ENCODE measurements at regions not wholly inside any gene's neighbourhood (a gene's known extent, or its start where the extent isn't known, plus 50 kb on each side); places are given as distances from the start of the nearest gene placed in this dataset.

- TF ChIP-seq GATA2 (IDR thresholded peaks at IDR 0.05; ENCODE audit: low read depth, low read length) (no peak), GATA3 (IDR thresholded peaks at IDR 0.05; ENCODE audit: low read depth, low read length) (no peak)
Measured at GRCh38 chr4:38368613-38369012, 295.4 kb upstream of the KLF3 start.

DNA sequence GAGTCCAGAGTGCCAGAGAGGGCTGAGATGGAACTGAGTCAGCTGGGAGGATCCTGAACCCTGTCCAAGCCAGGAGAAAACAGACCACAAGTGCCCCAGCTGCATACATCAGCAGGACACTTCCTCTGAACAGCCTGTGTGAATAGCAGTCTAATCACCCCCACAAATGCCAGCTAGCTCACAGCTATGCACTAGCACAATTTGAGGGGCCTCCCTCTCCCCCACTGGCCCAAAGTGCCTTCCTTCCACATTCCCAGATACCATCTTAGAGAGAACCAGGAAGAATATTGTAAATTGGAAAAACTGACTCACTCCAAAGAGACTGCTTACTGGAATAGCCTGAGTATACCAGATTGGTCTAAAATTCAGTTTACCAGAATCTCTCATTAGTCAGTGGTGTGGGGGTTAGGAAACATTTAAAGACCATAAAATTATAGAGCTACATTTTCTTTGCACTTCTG is 292.6 kb upstream of the KLF3 start:
- TF ChIP-seq GATA3 (IDR thresholded peaks at IDR 0.05; ENCODE audit: low read depth, low read length) (no peak), GATA2 (IDR thresholded peaks at IDR 0.05; ENCODE audit: low read depth, low read length) (no peak)

DNA sequence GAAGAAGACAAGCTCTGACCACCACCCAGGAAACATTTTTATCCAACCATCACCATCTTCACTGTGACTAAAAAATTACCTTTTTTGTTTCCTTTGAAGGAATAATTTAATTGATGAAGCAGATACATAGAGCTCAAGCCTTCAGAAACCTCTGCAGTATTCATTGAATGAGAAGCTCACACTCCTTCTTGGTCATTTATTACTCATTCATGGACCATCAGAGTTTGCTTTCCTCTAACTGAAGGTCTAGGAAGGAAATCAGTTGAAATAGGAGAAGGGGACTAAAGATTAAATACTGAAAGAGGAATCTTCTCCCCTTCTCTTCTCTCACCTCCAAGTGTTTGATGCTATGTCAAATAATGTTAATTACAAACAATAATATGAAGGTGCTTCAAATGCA is 290.6 kb upstream of the KLF3 start:
- no peak for TF ChIP-seq GATA3 (IDR thresholded peaks at IDR 0.05; ENCODE audit: low read depth, low read length)
- no peak for TF ChIP-seq GATA2 (IDR thresholded peaks at IDR 0.05; ENCODE audit: low read depth, low read length)

- TF ChIP-seq GATA3 (IDR thresholded peaks at IDR 0.05; ENCODE audit: low read depth, low read length) (no peak), GATA2 (IDR thresholded peaks at IDR 0.05; ENCODE audit: low read depth, low read length) (no peak)
Measured at GRCh38 chr4:38377195-38377594, 286.8 kb upstream of the KLF3 start.

DNA sequence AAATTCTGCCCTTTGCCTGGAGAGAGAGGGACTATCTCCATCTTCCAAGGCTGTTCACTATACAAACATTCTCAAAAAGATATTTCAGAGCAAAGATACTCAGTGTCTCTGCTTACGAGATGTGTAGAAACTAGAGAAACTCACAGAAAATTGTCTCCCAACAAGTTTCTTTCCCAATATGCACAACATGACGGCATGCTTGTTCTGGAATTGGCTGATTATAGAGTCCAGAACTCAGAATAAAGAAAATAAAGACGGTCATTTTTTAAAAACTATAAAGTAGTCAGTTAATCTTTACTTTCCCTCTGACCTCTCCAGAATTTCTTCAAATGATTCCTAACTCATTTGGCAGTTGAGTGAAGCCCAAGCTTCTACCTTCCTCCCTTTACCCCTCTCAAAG is 285.5 kb upstream of the KLF3 start:
- no peak for TF ChIP-seq GATA2 (IDR thresholded peaks at IDR 0.05; ENCODE audit: low read depth, low read length)
- TF ChIP-seq GATA3 (IDR thresholded peaks at IDR 0.05; ENCODE audit: low read depth, low read length) = no peak

DNA sequence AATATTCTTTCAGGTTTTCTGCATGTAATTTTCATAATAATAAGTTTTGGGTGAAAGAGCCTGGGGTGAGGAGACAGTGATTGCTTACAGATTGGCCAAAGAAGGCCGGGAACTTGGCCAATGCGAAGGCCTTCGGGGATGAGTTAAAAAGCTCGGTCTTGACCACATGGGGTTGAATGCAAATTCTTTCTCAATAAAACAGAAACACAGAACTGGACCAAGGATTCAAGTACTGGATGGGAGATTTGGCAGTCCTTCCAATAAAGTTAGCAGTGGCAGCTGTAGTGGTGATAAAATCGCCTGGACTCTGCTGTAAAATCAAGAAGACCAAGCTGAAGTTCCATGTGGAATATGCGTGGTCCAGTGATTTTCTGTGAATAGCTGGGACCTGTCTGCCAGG is 282.2 kb upstream of the KLF3 start:
- TF ChIP-seq GATA3 (IDR thresholded peaks at IDR 0.05; ENCODE audit: low read depth, low read length) = no peak
- TF ChIP-seq GATA2 (IDR thresholded peaks at IDR 0.05; ENCODE audit: low read depth, low read length) = peak; percentile 64; the same call in 1 of the 2 replicates

DNA sequence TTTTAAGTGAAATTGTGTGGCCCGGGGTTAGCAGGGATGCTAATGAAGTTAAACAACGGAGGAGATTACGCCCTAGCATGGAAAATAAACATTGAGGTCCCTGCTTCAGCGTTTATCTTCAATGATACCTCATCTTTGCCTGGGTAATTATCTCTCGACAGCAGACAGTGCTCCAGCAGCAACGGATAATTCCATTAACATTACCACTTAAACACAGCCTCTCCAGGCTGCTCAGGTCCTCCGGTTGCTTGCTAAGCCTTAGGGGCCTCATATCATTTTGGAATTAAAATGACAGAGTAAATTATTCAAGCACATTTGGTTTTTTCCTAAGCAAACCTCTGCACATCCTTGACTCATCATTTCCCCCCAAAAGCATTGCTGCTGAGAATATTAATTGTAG is 281.5 kb upstream of the KLF3 start:
- TF ChIP-seq GATA3 (IDR thresholded peaks at IDR 0.05; ENCODE audit: low read depth, low read length) (peak; percentile 55; the same call in 1 of the 2 replicates), GATA2 (IDR thresholded peaks at IDR 0.05; ENCODE audit: low read depth, low read length) (peak; percentile 93)

- no peak for TF ChIP-seq GATA3 (IDR thresholded peaks at IDR 0.05; ENCODE audit: low read depth, low read length)
- no peak for TF ChIP-seq GATA2 (IDR thresholded peaks at IDR 0.05; ENCODE audit: low read depth, low read length)
Measured at GRCh38 chr4:38383646-38384121, 280.3 kb upstream of the KLF3 start.

DNA sequence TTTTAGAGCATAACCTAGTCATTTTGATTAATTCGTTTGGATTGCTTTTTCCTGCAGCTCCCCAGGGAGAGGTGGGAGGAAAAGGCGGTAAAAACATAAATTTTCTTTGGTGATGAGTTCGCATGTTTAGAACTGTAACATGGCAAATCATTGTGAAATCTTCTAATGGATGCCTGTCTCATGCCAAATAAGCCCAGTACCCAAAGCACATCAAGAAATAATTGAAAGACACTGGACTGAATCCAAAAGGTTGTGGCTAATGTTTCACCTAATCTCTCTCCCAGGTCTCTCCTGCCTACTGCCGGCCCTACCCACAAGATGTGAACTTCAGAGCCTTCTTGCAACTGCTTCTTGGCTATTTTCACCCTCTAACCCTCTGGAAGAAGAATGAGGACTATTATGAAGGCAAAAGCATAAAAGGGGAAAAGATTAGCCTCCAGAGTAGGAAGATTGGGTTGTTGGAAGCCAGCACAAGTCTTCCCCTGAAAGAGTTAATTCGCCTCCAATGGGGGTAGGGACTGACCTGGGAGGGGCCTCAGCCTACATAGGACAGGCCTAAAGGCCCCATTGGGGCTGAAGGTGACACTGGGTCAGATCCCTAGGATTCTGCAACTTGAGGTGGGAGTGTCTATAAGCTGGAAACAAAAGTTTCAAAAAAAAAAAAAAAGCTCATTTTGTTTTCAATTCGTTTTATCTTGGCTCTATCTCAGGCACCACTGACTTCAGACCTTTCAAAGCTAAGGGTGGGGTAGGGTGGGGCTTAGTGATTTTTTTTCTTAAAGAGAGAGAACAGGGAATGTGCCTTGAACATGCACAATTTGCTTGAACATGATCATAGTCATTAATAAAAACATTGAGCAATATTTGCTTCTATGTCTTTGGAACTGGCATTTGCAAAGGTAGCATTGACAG is 278.6 kb upstream of the KLF3 start:
- TF ChIP-seq GATA2 (IDR thresholded peaks at IDR 0.05; ENCODE audit: low read depth, low read length) (no peak), GATA3 (IDR thresholded peaks at IDR 0.05; ENCODE audit: low read depth, low read length) (no peak)

GRCh38 chr4:38386005-38386551 is 277.9 kb upstream of the KLF3 start:
- TF ChIP-seq GATA3 (IDR thresholded peaks at IDR 0.05; ENCODE audit: low read depth, low read length) = no peak
- no peak for TF ChIP-seq GATA2 (IDR thresholded peaks at IDR 0.05; ENCODE audit: low read depth, low read length)

GRCh38 chr4:38386654-38387188 is 277.3 kb upstream of the KLF3 start:
- TF ChIP-seq GATA3 (IDR thresholded peaks at IDR 0.05; ENCODE audit: low read depth, low read length) = no peak
- TF ChIP-seq GATA2 (IDR thresholded peaks at IDR 0.05; ENCODE audit: low read depth, low read length) = no peak

DNA sequence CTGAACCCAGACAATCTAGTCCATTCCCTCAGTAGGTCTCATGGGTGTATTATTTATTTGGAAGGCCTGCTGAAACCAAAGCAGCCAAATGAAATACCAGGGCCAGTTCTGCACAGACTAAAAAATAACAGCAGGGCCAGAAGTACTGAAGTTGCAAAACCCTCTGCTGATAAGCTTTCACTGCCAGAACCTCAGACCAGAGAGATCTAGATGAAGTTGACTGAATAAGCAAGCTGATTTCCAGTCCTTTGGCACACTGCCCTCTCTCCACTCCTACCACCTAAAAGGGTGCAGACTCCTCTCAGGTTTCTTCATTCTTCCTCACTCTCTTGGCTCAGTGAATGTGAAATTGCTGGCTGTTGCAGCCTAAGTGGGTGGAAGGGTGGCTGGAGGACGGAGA is 276.7 kb upstream of the KLF3 start:
- TF ChIP-seq GATA3 (IDR thresholded peaks at IDR 0.05; ENCODE audit: low read depth, low read length) (no peak), GATA2 (IDR thresholded peaks at IDR 0.05; ENCODE audit: low read depth, low read length) (no peak)

GRCh38 chr4:38387819-38388218 is 276.2 kb upstream of the KLF3 start:
- no peak for TF ChIP-seq GATA3 (IDR thresholded peaks at IDR 0.05; ENCODE audit: low read depth, low read length)
- no peak for TF ChIP-seq GATA2 (IDR thresholded peaks at IDR 0.05; ENCODE audit: low read depth, low read length)

DNA sequence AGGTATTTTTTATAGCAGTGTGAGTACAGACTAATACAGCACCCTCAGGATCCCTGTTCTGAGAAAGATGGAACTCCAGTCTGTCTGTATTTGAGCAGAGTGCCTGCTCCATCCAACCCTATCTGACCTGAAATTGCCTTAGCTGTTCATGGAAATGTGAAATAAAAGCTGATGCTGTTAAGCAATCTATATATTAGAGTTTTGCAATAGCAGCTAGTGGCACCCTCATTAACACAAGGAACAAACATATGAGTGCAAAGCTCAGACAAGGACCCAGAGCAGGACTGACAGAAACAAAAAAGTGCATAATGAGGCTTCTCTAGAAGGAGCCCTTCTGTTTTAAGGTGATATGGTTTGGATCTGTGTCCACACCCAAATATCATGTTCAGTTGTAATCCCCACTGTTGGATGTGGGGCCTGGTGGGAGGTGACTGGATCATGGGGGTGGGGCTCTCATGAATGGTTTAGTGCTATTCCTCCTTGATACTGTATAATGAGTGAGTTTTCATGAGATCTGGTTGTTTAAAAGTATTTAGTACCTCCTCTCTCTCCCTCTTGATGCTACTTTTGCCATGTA is 272.9 kb upstream of the KLF3 start:
- no peak for TF ChIP-seq GATA2 (IDR thresholded peaks at IDR 0.05; ENCODE audit: low read depth, low read length)

Measured in SH-SY5Y (cell line).